ENCODE measurements at regions not wholly inside any gene's neighbourhood (a gene's known extent, or its start where the extent isn't known, plus 50 kb on each side); places are given as distances from the start of the nearest gene placed in this dataset.

GRCh38 chr1:5396593-5396992 is 595.6 kb downstream of the NPHP4 start (continued):
- no peak for TF ChIP-seq ZNF462 (CRISPR knock-in tag; IDR thresholded peaks at IDR 0.05)
- no peak for TF ChIP-seq ZNF114 (CRISPR knock-in tag; IDR thresholded peaks at IDR 0.05)
- TF ChIP-seq ZNF331 (CRISPR knock-in tag; IDR thresholded peaks at IDR 0.05; ENCODE audit: low read depth) = no peak
- no peak for TF ChIP-seq POLR2AphosphoS5 (IDR thresholded peaks at IDR 0.05; ENCODE audit: low read depth)

GRCh38 chr1:5394111-5394510 is 598.1 kb downstream of the NPHP4 start:
- H3K4me2 ChIP-seq = no peak overlapping the region
- no peak overlapping the region for H3K27ac ChIP-seq (ENCODE audit: low read depth)
- DNase-seq (ENCODE audit: low spot score) = no peak
- no peaks in the 10 kb centered on the region for H3K79me2 ChIP-seq (replicated peaks; ENCODE audit: insufficient read depth)
- no peak overlapping the region for H2AFZ ChIP-seq
- H3K27me3 ChIP-seq (ENCODE audit: insufficient read depth) = no peaks in the 10 kb centered on the region
- TF ChIP-seq JUNB (IDR thresholded peaks at IDR 0.05; ENCODE audit: unreplicated experiment) (no peak), CREB1 (CRISPR knock-in tag; IDR thresholded peaks at IDR 0.05; ENCODE audit: low read depth) (no peak)
- H3F3A ChIP-seq (replicated peaks; ENCODE audit: low read depth) = no peaks in the 10 kb centered on the region
- H3K4me1 Mint-ChIP-seq = no peaks in the 10 kb centered on the region
- no peak overlapping the region for H3K27ac Mint-ChIP-seq
- no peak overlapping the region for H3K4me3 ChIP-seq
- no peaks in the 10 kb centered on the region for H3K4me1 ChIP-seq (ENCODE audit: insufficient read depth)
- H3K9me3 Mint-ChIP-seq = peaks cover 3% of the 10 kb centered on the region; the same call in 2 of the 3 replicates
- H3K27me3 Mint-ChIP-seq (ENCODE audit: insufficient read depth, low read depth, poor library complexity) = peaks cover 7% of the 10 kb centered on the region
- H3K36me3 Mint-ChIP-seq (ENCODE audit: low read depth) = no peaks in the 10 kb centered on the region
- H4K20me1 ChIP-seq (replicated peaks; ENCODE audit: insufficient read depth) = no peaks in the 10 kb centered on the region
- no peak overlapping the region for H3K4me3 Mint-ChIP-seq
- no peak for ATAC-seq
- peaks cover 3% of the 10 kb centered on the region; the same call in 1 of the 2 replicates for H3K36me3 ChIP-seq (ENCODE audit: insufficient read depth)
- H3K9me2 ChIP-seq (ENCODE audit: insufficient read depth) = no peaks in the 10 kb centered on the region
